Transverse colon (tissue), 4 donors: ENCODE measurements at regions not wholly inside any gene's neighbourhood (a gene's known extent, or its start where the extent isn't known, plus 50 kb on each side); places are given as distances from the start of the nearest gene placed in this dataset.
"Not testable (repeated sequence)": the region's sequence is repeated elsewhere in the genome, so short reads cannot be mapped to it uniquely, and the experiment has no call there.

ENCODE experiments used
- CTCF ChIP-seq, 5 experiments: fragments of 200-600 bp in 3 of 5; fragments of 450-650 bp in 2 of 5; sonication (generic) in 3 of 5; IDR thresholded peaks; 1 replicate in 2 of 5; 2 replicates in 3 of 5; pipeline ENCODE4 v1.5.1; 2016 to 2017; ENCODE audit warnings: antibody characterized with exemption in 5 of 5, inconsistent platforms in 3 of 5, mild to moderate bottlenecking in 2 of 5, moderate library complexity in 1 of 5
- EP300 ChIP-seq: sonication (generic); formaldehyde crosslinking; IDR thresholded peaks from one replicate; pipeline ENCODE4 v1.6.1; 2017; ENCODE audit warnings: antibody characterized with exemption, low read depth
- POLR2A ChIP-seq: fragments of 450-650 bp; IDR thresholded peaks from one replicate; pipeline ENCODE4 v1.6.1; 2016; ENCODE audit warnings: antibody characterized with exemption, mild to moderate bottlenecking, moderate library complexity
- POLR2AphosphoS5 ChIP-seq, 3 donors: sonication (generic); formaldehyde crosslinking; IDR thresholded peaks; one replicate each; pipeline ENCODE4 v1.6.1; 2016; ENCODE audit warnings: antibody characterized with exemption in 3 of 3

- TF ChIP-seq CTCF (IDR thresholded peaks at IDR 0.05); POLR2A; EP300; POLR2AphosphoS5 (IDR thresholded peaks at IDR 0.05): not testable (repeated sequence)
Measured at GRCh38 chr6:86598969-86599368, 338.4 kb upstream of the HTR1E start.
